ENCODE measurements at regions not wholly inside any gene's neighbourhood (a gene's known extent, or its start where the extent isn't known, plus 50 kb on each side); places are given as distances from the start of the nearest gene placed in this dataset.
"Not testable (repeated sequence)": the region's sequence is repeated elsewhere in the genome, so short reads cannot be mapped to it uniquely, and the experiment has no call there.

DNA sequence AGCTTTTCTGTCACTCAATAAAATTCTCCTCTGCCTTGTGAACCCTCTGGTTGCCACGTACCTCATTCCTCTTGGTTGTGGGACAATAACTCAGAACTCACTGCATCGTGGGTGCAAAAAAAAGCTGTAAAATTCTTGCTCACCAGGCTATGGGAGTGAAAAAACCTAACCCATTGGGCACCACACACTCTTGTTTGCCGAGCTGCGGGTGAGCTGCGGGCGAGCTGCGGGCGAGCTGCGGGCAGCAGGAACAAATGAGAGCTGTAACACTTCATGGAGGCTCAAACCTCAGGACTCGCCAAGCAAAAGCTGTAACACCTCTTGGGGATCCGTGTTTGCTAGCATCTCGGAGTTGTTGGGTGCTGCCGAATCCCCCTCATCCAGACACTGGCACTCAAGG is 641.3 kb upstream of the CHRM3 start:
- no peak overlapping the region for H3K4me3 ChIP-seq (ENCODE audit: low read length)
- no peaks in the 10 kb centered on the region for H3K27me3 ChIP-seq (ENCODE audit: control insufficient read depth, insufficient read depth, low read length)
- H3K36me3 ChIP-seq (ENCODE audit: insufficient read depth, low read length) = no peaks in the 10 kb centered on the region
- no peaks in the 10 kb centered on the region for H3K4me1 ChIP-seq (ENCODE audit: control insufficient read depth, insufficient read depth, low read length)
- H3K9me3 ChIP-seq (replicated peaks; ENCODE audit: low read length) = peaks cover 7% of the 10 kb centered on the region
- no peak overlapping the region for H3K9ac ChIP-seq (ENCODE audit: low read depth, low read length)
- no peak overlapping the region for H3K4me2 ChIP-seq (ENCODE audit: low read length)

DNA sequence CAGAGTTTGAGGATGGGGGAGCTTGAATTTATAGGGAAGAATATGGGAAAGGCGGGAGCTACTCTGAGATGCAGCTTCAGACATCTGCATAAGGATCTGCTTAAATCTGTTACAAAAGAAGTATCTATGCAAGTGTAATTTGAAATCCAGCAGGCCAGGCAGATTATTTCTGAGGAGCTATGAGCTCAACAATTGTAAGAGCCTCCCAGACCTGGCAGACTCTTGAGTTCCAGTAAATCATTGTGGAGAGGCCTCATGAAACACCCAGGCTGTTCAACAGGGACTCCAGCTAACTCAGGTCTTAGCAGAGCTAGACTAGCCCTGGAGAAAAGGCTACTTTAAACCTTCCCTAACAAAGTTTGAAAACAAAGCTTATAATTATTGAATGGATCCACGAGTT is 647.5 kb upstream of the CHRM3 start:
- Histone ChIP-seq H3K27me3 (ENCODE audit: control insufficient read depth, insufficient read depth, low read length) (no peaks in the 10 kb centered on the region), H3K4me2 (ENCODE audit: low read length) (no peak overlapping the region)

DNA sequence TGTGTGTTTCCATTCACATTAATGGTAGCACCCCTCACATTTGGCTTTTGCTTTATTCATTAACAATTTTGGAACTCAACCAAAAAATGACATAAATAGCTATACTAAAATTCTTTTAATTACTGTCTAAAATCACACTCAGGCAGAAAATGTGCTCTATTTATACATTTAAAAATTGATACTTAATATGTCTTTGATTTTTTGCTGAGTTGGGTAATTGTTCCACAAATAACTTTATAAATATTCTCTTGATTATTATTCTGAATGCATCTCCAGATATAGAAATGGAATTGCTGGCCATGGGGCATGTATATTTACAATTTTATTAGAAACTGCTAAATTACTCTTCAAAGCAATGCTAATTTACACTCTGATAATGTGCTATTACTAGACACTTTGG is 658.7 kb upstream of the CHRM3 start:
- Histone ChIP-seq H3K9me3 (replicated peaks; ENCODE audit: low read length) (no peaks in the 10 kb centered on the region), H3K27me3 (ENCODE audit: control insufficient read depth, insufficient read depth, low read length) (no peaks in the 10 kb centered on the region), H3K4me2 (ENCODE audit: low read length) (no peak overlapping the region), H3K4me3 (ENCODE audit: low read length) (no peak overlapping the region), H3K36me3 (ENCODE audit: insufficient read depth, low read length) (no peaks in the 10 kb centered on the region), H3K9ac (ENCODE audit: low read depth, low read length) (no peak overlapping the region), H3K4me1 (ENCODE audit: control insufficient read depth, insufficient read depth, low read length) (no peaks in the 10 kb centered on the region)

More for the DNA sequence above, 647.5 kb upstream of the CHRM3 start:
- Histone ChIP-seq H3K9me3 (replicated peaks; ENCODE audit: low read length) (no peaks in the 10 kb centered on the region), H3K36me3 (ENCODE audit: insufficient read depth, low read length) (no peaks in the 10 kb centered on the region), H3K4me1 (ENCODE audit: control insufficient read depth, insufficient read depth, low read length) (no peaks in the 10 kb centered on the region), H3K4me3 (ENCODE audit: low read length) (no peak overlapping the region), H3K9ac (ENCODE audit: low read depth, low read length) (no peak overlapping the region)

DNA sequence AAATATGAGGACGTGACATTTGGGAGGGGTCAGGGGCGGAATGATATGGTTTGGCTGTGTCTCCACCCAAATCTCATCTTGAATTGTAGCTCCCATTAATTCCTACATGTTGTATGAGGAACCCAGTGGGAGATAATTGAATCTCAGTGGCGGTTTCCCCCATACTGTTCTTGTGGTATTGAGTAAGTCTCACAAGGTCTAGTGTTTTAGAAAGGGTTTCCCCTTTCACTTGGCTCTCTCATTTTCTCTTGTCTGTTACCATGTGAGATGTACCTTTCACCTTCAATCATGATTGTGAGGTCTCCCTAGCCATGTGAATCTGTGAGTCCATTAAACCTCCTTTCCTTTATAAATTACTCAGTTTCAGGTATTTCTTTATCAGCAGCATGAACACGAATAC is 663.6 kb upstream of the CHRM3 start:
- no peaks in the 10 kb centered on the region for H3K36me3 ChIP-seq (ENCODE audit: insufficient read depth, low read length)
- no peak overlapping the region for H3K4me2 ChIP-seq (ENCODE audit: low read length)
- H3K4me1 ChIP-seq (ENCODE audit: control insufficient read depth, insufficient read depth, low read length) = no peaks in the 10 kb centered on the region
- no peaks in the 10 kb centered on the region for H3K27me3 ChIP-seq (ENCODE audit: control insufficient read depth, insufficient read depth, low read length)
- H3K9ac ChIP-seq (ENCODE audit: low read depth, low read length) = no peak overlapping the region
- no peaks in the 10 kb centered on the region for H3K9me3 ChIP-seq (replicated peaks; ENCODE audit: low read length)
- H3K4me3 ChIP-seq (ENCODE audit: low read length) = no peak overlapping the region

DNA sequence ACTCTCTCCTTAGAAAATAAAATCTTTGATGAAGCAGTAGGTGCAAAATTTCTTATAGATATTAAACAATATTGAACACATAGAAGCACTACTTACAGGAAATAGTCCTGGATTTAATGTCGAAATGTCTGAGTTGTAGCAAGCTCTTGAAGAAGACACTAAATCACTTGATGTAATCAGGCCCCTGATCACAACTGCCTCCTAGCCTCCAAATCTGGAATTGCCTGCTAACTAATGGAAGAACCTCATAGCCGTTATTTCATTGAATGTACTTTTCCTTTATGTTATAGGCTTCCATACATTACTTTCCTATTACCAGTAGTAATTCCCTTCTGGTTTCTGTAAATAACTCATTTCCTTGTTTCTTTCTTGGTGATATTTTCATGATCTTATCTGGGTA is 675.7 kb upstream of the CHRM3 start:
- H3K27me3 ChIP-seq (ENCODE audit: control insufficient read depth, insufficient read depth, low read length) = no peaks in the 10 kb centered on the region
- H3K4me2 ChIP-seq (ENCODE audit: low read length) = no peak overlapping the region
- H3K9ac ChIP-seq (ENCODE audit: low read depth, low read length) = no peak overlapping the region
- no peaks in the 10 kb centered on the region for H3K9me3 ChIP-seq (replicated peaks; ENCODE audit: low read length)
- H3K4me3 ChIP-seq (ENCODE audit: low read length) = no peak overlapping the region
- H3K4me1 ChIP-seq (ENCODE audit: control insufficient read depth, insufficient read depth, low read length) = no peaks in the 10 kb centered on the region
- no peaks in the 10 kb centered on the region for H3K36me3 ChIP-seq (ENCODE audit: insufficient read depth, low read length)

DNA sequence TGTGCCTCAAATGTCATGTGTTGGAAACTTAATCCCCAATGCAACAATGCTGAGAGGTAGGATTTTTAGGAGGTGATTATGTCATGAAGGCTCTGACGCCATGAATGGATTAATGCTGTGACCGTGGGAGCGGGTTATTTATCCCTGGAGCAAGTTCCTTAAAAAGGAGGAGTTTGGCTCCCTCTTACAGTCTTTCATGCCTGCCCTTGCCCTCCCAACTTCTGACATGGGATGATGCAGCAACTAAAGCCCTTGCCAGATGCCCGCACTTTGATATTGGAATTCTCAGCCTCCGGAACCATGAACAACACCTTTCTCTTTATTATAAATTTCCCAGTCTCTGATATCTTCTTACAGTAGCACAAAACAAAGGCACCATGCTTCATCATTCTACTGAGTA is 685.3 kb upstream of the CHRM3 start:
- Histone ChIP-seq H3K36me3 (ENCODE audit: insufficient read depth, low read length) (no peaks in the 10 kb centered on the region), H3K9me3 (replicated peaks; ENCODE audit: low read length) (no peaks in the 10 kb centered on the region), H3K9ac (ENCODE audit: low read depth, low read length) (no peak overlapping the region), H3K27me3 (ENCODE audit: control insufficient read depth, insufficient read depth, low read length) (no peaks in the 10 kb centered on the region), H3K4me1 (ENCODE audit: control insufficient read depth, insufficient read depth, low read length) (no peaks in the 10 kb centered on the region), H3K4me3 (ENCODE audit: low read length) (no peak overlapping the region), H3K4me2 (ENCODE audit: low read length) (no peak overlapping the region)

DNA sequence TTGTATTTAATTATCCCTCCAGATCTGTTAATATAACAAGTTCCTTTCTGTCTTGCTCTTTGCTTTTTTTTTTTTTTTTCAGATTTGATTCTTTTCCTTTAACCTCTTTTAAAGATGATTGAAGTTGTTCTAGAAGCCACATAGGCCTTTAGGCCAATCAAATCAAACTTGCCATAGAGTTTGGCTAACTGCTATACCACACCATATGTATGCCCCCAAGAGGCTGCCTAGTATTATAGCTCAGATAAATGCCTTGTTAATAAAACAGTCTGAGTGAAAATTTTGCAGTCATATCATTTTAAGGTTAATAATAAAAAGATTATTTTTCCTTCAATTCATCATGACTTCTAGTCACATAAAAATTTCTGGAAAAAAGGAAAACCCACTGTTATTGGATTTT is 696.0 kb upstream of the CHRM3 start:
- Histone ChIP-seq H3K9me3 (replicated peaks; ENCODE audit: low read length) (no peaks in the 10 kb centered on the region), H3K9ac (ENCODE audit: low read depth, low read length) (no peak overlapping the region), H3K4me1 (ENCODE audit: control insufficient read depth, insufficient read depth, low read length) (no peaks in the 10 kb centered on the region), H3K4me3 (ENCODE audit: low read length) (no peak overlapping the region), H3K27me3 (ENCODE audit: control insufficient read depth, insufficient read depth, low read length) (no peaks in the 10 kb centered on the region), H3K36me3 (ENCODE audit: insufficient read depth, low read length) (no peaks in the 10 kb centered on the region), H3K4me2 (ENCODE audit: low read length) (no peak overlapping the region)

DNA sequence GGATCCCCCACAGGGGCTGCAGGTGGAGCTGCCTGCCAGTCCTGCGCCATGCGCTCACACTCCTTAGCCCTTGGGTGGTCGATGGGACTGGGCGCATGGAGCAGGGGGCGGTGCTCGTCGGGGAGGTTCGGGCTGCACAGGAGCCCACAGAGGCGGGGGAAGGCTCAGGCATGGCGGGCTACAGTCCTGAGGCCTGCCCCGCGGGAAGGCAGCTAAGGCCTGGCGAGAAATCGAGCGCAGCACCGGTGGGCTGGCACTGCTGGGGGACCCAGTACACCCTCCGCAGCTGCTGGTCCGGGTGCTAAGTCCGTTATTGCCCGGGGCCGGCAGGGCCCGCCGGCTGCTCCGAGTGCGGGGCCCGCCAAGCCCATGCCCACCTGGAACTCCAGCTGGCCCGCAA is 701.8 kb upstream of the CHRM3 start:
- not testable (repeated sequence) for H3K9ac ChIP-seq (ENCODE audit: low read depth, low read length); H3K4me2 ChIP-seq (ENCODE audit: low read length); H3K36me3 ChIP-seq (ENCODE audit: insufficient read depth, low read length); H3K27me3 ChIP-seq (ENCODE audit: control insufficient read depth, insufficient read depth, low read length); H3K9me3 ChIP-seq (replicated peaks; ENCODE audit: low read length); H3K4me3 ChIP-seq (ENCODE audit: low read length); H3K4me1 ChIP-seq (ENCODE audit: control insufficient read depth, insufficient read depth, low read length)

DNA sequence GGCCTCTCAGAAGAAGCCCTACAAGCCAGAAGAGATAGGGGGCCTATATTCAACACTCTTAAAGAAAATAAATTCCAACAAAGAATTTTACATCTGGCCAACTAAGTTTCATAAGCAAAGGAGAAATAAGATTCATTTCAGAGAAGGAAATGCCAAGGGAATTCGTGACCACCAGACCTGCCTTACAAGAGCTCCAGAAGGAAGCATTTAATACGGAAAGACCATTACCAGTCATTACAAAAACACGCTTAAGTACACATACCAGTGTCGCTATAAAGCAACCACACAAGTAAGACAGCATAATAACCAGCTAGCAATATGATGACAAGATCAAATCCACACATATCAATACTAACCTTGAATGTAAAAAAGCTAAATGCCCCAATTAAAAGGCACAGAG is 704.9 kb upstream of the CHRM3 start:
- no peak overlapping the region for H3K4me3 ChIP-seq (ENCODE audit: low read length)
- no peaks in the 10 kb centered on the region for H3K27me3 ChIP-seq (ENCODE audit: control insufficient read depth, insufficient read depth, low read length)
- H3K9me3 ChIP-seq (replicated peaks; ENCODE audit: low read length) = no peaks in the 10 kb centered on the region
- H3K4me2 ChIP-seq (ENCODE audit: low read length) = no peak overlapping the region
- no peaks in the 10 kb centered on the region for H3K36me3 ChIP-seq (ENCODE audit: insufficient read depth, low read length)
- H3K4me1 ChIP-seq (ENCODE audit: control insufficient read depth, insufficient read depth, low read length) = peaks cover 9% of the 10 kb centered on the region
- H3K9ac ChIP-seq (ENCODE audit: low read depth, low read length) = peak overlapping the region; percentile 41

DNA sequence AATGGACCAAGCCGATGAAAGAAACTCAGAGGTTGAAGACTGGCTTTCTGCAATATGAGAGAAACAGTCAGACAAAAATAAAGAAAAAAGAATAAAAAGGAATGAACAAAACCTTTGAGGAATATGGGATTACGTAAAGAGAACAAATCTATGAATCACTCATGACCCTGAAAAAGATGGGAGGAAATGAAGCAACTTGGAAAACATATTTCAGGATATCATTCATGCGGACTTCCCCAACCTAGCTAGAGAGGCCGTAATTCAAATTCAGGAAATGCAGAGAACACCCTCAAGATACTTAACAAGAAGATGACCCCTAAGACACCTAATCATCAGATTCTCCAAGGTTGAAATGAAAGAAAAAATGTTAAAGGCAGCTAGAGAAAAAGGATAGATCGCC is 705.3 kb upstream of the CHRM3 start:
- Histone ChIP-seq H3K27me3 (ENCODE audit: control insufficient read depth, insufficient read depth, low read length) (no peaks in the 10 kb centered on the region), H3K9ac (ENCODE audit: low read depth, low read length) (peak overlapping the region; percentile 41), H3K4me1 (ENCODE audit: control insufficient read depth, insufficient read depth, low read length) (peaks cover 9% of the 10 kb centered on the region), H3K36me3 (ENCODE audit: insufficient read depth, low read length) (no peaks in the 10 kb centered on the region), H3K4me3 (ENCODE audit: low read length) (no peak overlapping the region), H3K4me2 (ENCODE audit: low read length) (no peak overlapping the region), H3K9me3 (replicated peaks; ENCODE audit: low read length) (no peaks in the 10 kb centered on the region)

DNA sequence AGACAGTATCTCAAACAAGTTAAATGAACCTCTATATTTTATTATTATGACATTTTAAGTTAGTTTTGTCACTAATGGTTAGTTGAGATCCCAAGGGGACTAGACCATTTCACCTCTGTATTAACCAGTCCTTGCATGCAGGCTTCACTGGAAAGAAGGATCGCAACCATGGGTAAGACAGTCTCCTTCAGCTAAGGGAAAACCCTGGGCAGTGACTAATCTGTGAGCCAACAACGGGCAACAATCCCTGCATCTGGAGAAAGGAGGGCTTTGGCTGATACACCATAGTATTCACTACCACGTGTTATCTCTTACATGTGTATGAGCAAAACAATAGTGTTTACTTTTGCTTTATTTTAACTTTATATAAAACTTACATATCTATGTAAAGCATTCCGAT is 708.8 kb upstream of the CHRM3 start:
- Histone ChIP-seq H3K36me3 (ENCODE audit: insufficient read depth, low read length) (no peaks in the 10 kb centered on the region), H3K9me3 (replicated peaks; ENCODE audit: low read length) (no peaks in the 10 kb centered on the region), H3K27me3 (ENCODE audit: control insufficient read depth, insufficient read depth, low read length) (no peaks in the 10 kb centered on the region), H3K4me3 (ENCODE audit: low read length) (no peak overlapping the region), H3K9ac (ENCODE audit: low read depth, low read length) (no peak overlapping the region), H3K4me2 (ENCODE audit: low read length) (no peak overlapping the region), H3K4me1 (ENCODE audit: control insufficient read depth, insufficient read depth, low read length) (peaks cover 10% of the 10 kb centered on the region)

DNA sequence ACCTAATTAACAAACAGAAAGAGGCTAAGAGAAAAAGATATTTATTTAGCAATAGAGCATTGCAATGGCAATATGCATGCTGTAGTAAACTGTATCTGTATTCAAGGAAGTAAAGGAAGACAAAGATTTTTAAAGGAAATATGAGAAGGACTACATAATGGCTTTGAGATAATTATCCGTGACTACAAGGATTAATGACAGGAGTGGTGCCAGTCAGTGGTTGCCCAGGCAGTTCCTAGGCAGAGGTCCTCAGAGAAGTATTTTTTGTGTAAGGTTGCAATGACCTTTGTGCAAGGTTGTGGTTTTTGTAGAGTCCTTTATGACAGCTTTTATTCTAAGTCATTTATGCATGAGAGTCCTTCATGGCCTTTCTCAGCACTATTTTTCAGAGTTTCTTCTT is 711.1 kb upstream of the CHRM3 start:
- Histone ChIP-seq H3K4me3 (ENCODE audit: low read length) (no peak overlapping the region), H3K9me3 (replicated peaks; ENCODE audit: low read length) (no peaks in the 10 kb centered on the region), H3K9ac (ENCODE audit: low read depth, low read length) (no peak overlapping the region), H3K4me1 (ENCODE audit: control insufficient read depth, insufficient read depth, low read length) (peaks cover 6% of the 10 kb centered on the region), H3K27me3 (ENCODE audit: control insufficient read depth, insufficient read depth, low read length) (no peaks in the 10 kb centered on the region), H3K36me3 (ENCODE audit: insufficient read depth, low read length) (no peaks in the 10 kb centered on the region), H3K4me2 (ENCODE audit: low read length) (no peak overlapping the region)

DNA sequence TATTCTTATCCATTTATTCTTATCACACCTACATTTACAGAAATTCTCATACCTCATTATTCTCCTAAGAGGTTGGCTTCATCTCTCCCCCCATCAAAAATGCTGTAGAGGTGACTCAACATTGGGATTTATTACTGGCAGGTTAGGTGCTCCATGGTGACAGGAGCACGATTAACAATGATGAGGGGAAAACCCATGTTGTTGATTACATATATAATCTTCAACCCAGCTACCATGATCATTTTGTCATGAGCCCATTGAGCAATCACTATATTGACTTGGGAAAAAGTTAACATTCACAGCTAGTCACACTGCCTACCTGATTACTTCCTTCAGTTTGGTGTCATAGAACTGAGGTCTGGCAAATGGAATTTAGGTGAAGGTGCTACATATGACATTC is 712.1 kb upstream of the CHRM3 start:
- Histone ChIP-seq H3K9me3 (replicated peaks; ENCODE audit: low read length) (no peaks in the 10 kb centered on the region), H3K36me3 (ENCODE audit: insufficient read depth, low read length) (no peaks in the 10 kb centered on the region), H3K4me3 (ENCODE audit: low read length) (no peak overlapping the region), H3K9ac (ENCODE audit: low read depth, low read length) (no peak overlapping the region), H3K4me2 (ENCODE audit: low read length) (no peak overlapping the region), H3K4me1 (ENCODE audit: control insufficient read depth, insufficient read depth, low read length) (peaks cover 6% of the 10 kb centered on the region), H3K27me3 (ENCODE audit: control insufficient read depth, insufficient read depth, low read length) (no peaks in the 10 kb centered on the region)
